Thyroid gland (tissue), 4 donors: ENCODE measurements at regions not wholly inside any gene's neighbourhood (a gene's known extent, or its start where the extent isn't known, plus 50 kb on each side); places are given as distances from the start of the nearest gene placed in this dataset.
"Not testable (repeated sequence)": the region's sequence is repeated elsewhere in the genome, so short reads cannot be mapped to it uniquely, and the experiment has no call there.

Source experiments
- POLR2A ChIP-seq, 2 donors: fragments of 450-650 bp; IDR thresholded peaks; one replicate each; pipeline ENCODE4 v1.6.1; 2017; ENCODE audit warnings: antibody characterized with exemption in 2 of 2, mild to moderate bottlenecking in 2 of 2, moderate library complexity in 1 of 2
- TF ChIP-seq, protein P1 (sequence below), 6 experiments: fragments of 200-600 bp in 3 of 6; fragments of 450-650 bp in 3 of 6; sonication (generic) in 3 of 6; IDR thresholded peaks; one replicate each; pipeline ENCODE4 v1.5.1; 2016 to 2019; ENCODE audit warnings: antibody characterized with exemption in 6 of 6, mild to moderate bottlenecking in 2 of 6, inconsistent platforms in 1 of 6, moderate library complexity in 1 of 6

DNA sequence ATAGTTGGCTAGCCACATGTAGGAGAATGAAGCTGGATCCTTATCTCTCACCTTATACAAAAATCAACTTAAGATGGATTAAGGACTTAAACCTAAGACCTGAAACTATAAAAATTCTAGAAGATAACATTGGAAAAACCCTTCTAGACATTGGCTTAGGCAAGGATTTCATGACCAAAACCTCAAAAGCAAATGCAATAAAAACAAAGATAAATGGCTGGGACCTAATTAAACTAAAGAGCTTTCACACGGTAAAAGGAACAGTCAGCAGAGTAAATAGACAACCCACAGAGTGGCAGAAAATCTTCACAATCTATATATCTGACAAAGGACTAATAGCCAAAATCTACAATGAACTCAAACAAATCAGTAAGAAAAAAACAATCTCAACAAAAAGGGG lies 202.7 kb upstream of the ARID2 start:
- TF ChIP-seq, protein P1, sequence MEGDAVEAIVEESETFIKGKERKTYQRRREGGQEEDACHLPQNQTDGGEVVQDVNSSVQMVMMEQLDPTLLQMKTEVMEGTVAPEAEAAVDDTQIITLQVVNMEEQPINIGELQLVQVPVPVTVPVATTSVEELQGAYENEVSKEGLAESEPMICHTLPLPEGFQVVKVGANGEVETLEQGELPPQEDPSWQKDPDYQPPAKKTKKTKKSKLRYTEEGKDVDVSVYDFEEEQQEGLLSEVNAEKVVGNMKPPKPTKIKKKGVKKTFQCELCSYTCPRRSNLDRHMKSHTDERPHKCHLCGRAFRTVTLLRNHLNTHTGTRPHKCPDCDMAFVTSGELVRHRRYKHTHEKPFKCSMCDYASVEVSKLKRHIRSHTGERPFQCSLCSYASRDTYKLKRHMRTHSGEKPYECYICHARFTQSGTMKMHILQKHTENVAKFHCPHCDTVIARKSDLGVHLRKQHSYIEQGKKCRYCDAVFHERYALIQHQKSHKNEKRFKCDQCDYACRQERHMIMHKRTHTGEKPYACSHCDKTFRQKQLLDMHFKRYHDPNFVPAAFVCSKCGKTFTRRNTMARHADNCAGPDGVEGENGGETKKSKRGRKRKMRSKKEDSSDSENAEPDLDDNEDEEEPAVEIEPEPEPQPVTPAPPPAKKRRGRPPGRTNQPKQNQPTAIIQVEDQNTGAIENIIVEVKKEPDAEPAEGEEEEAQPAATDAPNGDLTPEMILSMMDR (IDR thresholded peaks at IDR 0.05) = not testable (repeated sequence)
- not testable (repeated sequence) for TF ChIP-seq POLR2A (IDR thresholded peaks at IDR 0.05)
